ENCODE measurements at regions not wholly inside any gene's neighbourhood (a gene's known extent, or its start where the extent isn't known, plus 50 kb on each side); places are given as distances from the start of the nearest gene placed in this dataset.

DNA sequence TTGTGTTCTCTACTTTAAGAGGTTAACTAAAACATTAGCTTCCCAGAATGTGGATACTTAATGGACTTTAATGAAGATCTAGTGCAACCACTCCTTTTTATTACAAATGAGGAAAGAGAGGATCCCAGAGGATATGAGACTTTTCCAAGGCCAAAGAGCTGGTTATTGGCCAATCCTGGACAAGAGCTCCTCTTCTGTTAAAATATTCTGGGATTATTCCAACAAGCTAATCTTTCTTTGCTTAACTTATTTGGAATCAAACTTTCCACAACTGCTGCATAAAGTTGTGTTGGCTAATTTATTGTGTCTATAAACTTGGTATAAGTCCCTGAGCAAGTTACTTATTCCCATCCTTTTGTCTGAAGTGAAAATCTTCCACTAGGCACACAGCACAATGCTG is 174.2 kb upstream of the HCCS start:
- Histone ChIP-seq H3K36me3 (no peaks in the 10 kb centered on the region), H3K4me1 (ENCODE audit: low read depth) (peaks cover 6% of the 10 kb centered on the region), H3K9me3 (ENCODE audit: low read depth) (no peaks in the 10 kb centered on the region), H3K27me3 (no peaks in the 10 kb centered on the region), H3K4me3 (no peak overlapping the region), H3K27ac (no peak overlapping the region)
- no peak for TF ChIP-seq CTCF (IDR thresholded peaks at IDR 0.05; ENCODE audit: low read depth, low read length)
- no peak for DNase-seq (ENCODE audit: low read depth in 1 of 2, low spot score in 1 of 2)

DNA sequence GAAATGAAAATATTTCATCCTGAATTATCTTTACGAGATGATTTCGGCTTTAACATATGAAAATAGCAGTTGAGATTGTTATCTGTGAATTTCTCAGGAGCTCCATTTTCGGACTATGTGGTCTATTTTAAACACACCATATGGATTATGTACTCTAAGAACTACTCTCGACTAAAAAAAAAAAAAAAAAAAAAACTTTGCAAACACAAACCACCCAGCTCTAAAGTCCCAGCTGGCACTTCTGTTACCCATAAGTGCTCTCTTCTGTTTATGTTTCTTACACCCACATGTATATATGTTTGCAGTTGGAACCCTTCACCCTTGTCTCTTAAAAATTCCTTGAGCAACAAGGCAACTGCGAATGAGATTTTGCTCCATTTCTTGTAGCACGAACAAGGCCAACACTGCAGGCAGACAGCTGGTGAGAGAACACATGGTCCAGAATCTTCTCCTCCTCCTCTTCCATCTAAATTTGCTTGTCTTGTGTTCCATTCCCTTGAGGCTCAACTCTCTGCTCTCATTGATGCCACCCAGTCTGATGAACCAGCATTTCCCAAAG is 172.7 kb upstream of the HCCS start:
- no peaks in the 10 kb centered on the region for H3K36me3 ChIP-seq
- H3K4me3 ChIP-seq, result no peak overlapping the region
- peaks cover 6% of the 10 kb centered on the region for H3K4me1 ChIP-seq (ENCODE audit: low read depth)
- no peak for DNase-seq (ENCODE audit: low read depth in 1 of 2, low spot score in 1 of 2)
- H3K9me3 ChIP-seq (ENCODE audit: low read depth), result no peaks in the 10 kb centered on the region
- peak overlapping the region; percentile 78 for H3K27ac ChIP-seq
- no peaks in the 10 kb centered on the region for H3K27me3 ChIP-seq
- no peak for TF ChIP-seq CTCF (IDR thresholded peaks at IDR 0.05; ENCODE audit: low read depth, low read length)

GRCh38 chrX:10939424-10939823 is 171.7 kb upstream of the HCCS start:
- TF ChIP-seq CTCF (IDR thresholded peaks at IDR 0.05; ENCODE audit: low read depth, low read length), result no peak
- DNase-seq (ENCODE audit: low read depth in 1 of 2, low spot score in 1 of 2), result peak in 1 of 2 donors; percentile 15
- H3K27me3 ChIP-seq, result no peaks in the 10 kb centered on the region

GRCh38 chrX:10944136-10944885 is 166.8 kb upstream of the HCCS start:
- Histone ChIP-seq H3K9me3 (ENCODE audit: low read depth) (no peaks in the 10 kb centered on the region), H3K27ac (no peak overlapping the region), H3K4me1 (ENCODE audit: low read depth) (no peaks in the 10 kb centered on the region), H3K27me3 (no peaks in the 10 kb centered on the region), H3K36me3 (no peaks in the 10 kb centered on the region), H3K4me3 (no peak overlapping the region)
- no peak for TF ChIP-seq CTCF (IDR thresholded peaks at IDR 0.05; ENCODE audit: low read depth, low read length)
- no peak for DNase-seq (ENCODE audit: low read depth in 1 of 2, low spot score in 1 of 2)

More at GRCh38 chrX:10939424-10939823, 171.7 kb upstream of the HCCS start:
- H3K4me3 ChIP-seq, result no peak overlapping the region
- H3K36me3 ChIP-seq, result no peaks in the 10 kb centered on the region
- no peaks in the 10 kb centered on the region for H3K9me3 ChIP-seq (ENCODE audit: low read depth)
- H3K4me1 ChIP-seq (ENCODE audit: low read depth), result peaks cover 6% of the 10 kb centered on the region
- peak overlapping the region; percentile 78 for H3K27ac ChIP-seq

DNA sequence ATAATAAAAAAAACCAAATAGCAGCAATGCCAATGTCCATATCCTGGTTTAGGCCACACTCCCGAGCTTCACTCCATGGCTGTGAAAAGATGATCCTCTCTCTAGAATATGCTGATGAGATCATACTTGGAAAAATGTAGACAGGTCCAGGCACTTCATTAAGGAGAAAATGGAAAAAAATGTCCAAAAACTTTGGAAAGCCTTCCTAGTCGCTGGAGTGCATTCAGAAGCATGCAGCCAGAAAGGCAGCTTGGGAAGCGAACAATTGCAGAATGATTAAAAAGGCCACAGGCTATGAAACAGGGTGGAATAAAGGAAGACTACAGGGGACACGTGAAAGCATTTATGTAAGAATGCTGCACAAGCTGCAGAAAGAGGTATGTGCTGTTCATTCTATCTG is 165.6 kb upstream of the HCCS start:
- TF ChIP-seq CTCF (IDR thresholded peaks at IDR 0.05; ENCODE audit: low read depth, low read length), result no peak
- Histone ChIP-seq H3K27ac (no peak overlapping the region), H3K27me3 (no peaks in the 10 kb centered on the region), H3K4me3 (no peak overlapping the region), H3K36me3 (no peaks in the 10 kb centered on the region), H3K4me1 (ENCODE audit: low read depth) (no peaks in the 10 kb centered on the region), H3K9me3 (ENCODE audit: low read depth) (no peaks in the 10 kb centered on the region)
- no peak for DNase-seq (ENCODE audit: low read depth in 1 of 2, low spot score in 1 of 2)

Measured in cardiac muscle cell (in vitro differentiated cells and primary cell).